RWPE2 (cell line): ENCODE measurements at regions not wholly inside any gene's neighbourhood (a gene's known extent, or its start where the extent isn't known, plus 50 kb on each side); places are given as distances from the start of the nearest gene placed in this dataset.

Experiments
- ATAC-seq: fragments of 200-7000 bp; cut with Tn5 transposase; 3 replicates; pipeline ENCODE4 v1.9.1; 2021; ENCODE audit warnings: low read depth
- DNase-seq: peaks from one replicate; pipeline ENCODE4 v3.0.0-alpha.2; 2020; ENCODE audit warnings: low spot score
- H3K27ac ChIP-seq: fragments of 450-650 bp; 2 replicates; pipeline ENCODE4 v1.5.1; 2017; ENCODE audit warnings: mild to moderate bottlenecking; ENCODE audit not compliant: poor library complexity, severe bottlenecking
- H3K27me3 ChIP-seq: fragments of 250-450 bp; sonication (Bioruptor Pico); 2 replicates; pipeline ENCODE4 v1.5.1; 2021; ENCODE audit warnings: mild to moderate bottlenecking, moderate library complexity; ENCODE audit not compliant: insufficient read depth, poor library complexity, severe bottlenecking
- H3K36me3 ChIP-seq: fragments of 250-450 bp; sonication (Bioruptor Pico); 2 replicates; pipeline ENCODE4 v1.5.1; 2020; ENCODE audit warnings: low read depth, mild to moderate bottlenecking, moderate library complexity
- H3K4me1 ChIP-seq: fragments of 250-450 bp; sonication (Bioruptor Pico); 2 replicates; pipeline ENCODE4 v1.5.1; 2021; ENCODE audit warnings: mild to moderate bottlenecking, moderate library complexity; ENCODE audit not compliant: insufficient read depth, poor library complexity, severe bottlenecking
- H3K4me3 ChIP-seq: fragments of 250-450 bp; sonication (Bioruptor Pico); 2 replicates; pipeline ENCODE4 v1.5.1; 2021; ENCODE audit warnings: mild to moderate bottlenecking, moderate library complexity; ENCODE audit not compliant: severe bottlenecking
- H3K9me3 ChIP-seq: fragments of 250-450 bp; sonication (Bioruptor Pico); 2 replicates; pipeline ENCODE4 v1.5.1; 2021; ENCODE audit warnings: mild to moderate bottlenecking, moderate library complexity; ENCODE audit not compliant: severe bottlenecking
- TF ChIP-seq, protein P1 (sequence below): fragments of 450-650 bp; IDR thresholded peaks from one replicate; pipeline ENCODE4 v1.5.1; 2017; ENCODE audit warnings: mild to moderate bottlenecking, moderate library complexity; ENCODE audit not compliant: poor library complexity, severe bottlenecking

DNA sequence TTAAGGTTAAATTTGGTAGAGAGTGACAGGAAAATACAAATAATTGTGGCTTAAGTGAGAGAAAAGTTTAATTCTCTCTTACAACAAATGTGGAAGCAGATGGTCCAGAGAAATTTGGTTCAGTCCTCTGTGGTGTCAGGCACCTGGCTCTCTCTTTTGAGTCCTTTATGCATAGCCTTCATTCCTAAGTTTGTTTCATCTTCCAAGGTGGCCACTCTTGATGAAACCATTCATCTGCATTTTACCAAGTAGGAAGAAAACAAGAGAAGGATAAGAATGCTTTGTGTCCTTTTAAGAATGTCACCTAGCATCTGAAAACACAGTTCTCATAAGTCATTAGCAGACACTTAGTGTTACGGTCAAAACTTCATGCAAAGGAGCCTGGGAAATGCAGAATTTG, 442.5 kb downstream of the CCER1 start:
- TF ChIP-seq, protein P1, sequence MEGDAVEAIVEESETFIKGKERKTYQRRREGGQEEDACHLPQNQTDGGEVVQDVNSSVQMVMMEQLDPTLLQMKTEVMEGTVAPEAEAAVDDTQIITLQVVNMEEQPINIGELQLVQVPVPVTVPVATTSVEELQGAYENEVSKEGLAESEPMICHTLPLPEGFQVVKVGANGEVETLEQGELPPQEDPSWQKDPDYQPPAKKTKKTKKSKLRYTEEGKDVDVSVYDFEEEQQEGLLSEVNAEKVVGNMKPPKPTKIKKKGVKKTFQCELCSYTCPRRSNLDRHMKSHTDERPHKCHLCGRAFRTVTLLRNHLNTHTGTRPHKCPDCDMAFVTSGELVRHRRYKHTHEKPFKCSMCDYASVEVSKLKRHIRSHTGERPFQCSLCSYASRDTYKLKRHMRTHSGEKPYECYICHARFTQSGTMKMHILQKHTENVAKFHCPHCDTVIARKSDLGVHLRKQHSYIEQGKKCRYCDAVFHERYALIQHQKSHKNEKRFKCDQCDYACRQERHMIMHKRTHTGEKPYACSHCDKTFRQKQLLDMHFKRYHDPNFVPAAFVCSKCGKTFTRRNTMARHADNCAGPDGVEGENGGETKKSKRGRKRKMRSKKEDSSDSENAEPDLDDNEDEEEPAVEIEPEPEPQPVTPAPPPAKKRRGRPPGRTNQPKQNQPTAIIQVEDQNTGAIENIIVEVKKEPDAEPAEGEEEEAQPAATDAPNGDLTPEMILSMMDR, result no peak
- no peak overlapping the region for H3K27ac ChIP-seq
- no peak for DNase-seq

DNA sequence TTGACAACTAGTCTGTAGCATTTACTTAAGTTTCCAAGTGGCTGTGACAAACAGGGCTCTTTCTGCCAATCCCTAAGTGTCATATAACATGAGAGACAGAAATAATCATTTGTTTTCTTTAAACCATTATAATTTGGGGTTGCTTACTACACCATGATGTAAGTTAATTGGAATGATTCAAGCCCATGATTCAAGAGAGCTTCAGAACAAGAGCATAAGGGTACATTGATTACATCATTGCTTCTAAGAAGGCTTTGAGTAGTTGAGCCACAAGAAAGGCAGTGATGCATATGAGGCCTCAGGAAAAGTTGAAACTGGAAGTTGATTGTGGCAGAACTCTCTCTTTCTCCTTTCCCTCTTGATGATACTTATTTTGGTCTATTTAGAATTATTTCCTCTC, 444.0 kb downstream of the CCER1 start:
- no peak for ATAC-seq
- Histone ChIP-seq H3K9me3 (no peaks in the 10 kb centered on the region), H3K27ac (no peak overlapping the region), H3K36me3 (no peaks in the 10 kb centered on the region), H3K4me3 (no peak overlapping the region), H3K27me3 (no peaks in the 10 kb centered on the region), H3K4me1 (peaks cover 2% of the 10 kb centered on the region)
- no peak for DNase-seq
- TF ChIP-seq, protein P1, result no peak

More for the DNA sequence above, 442.5 kb downstream of the CCER1 start:
- no peak for ATAC-seq
- no peak overlapping the region for H3K4me3 ChIP-seq
- no peaks in the 10 kb centered on the region for H3K9me3 ChIP-seq
- H3K4me1 ChIP-seq, result peaks cover 2% of the 10 kb centered on the region
- no peaks in the 10 kb centered on the region for H3K27me3 ChIP-seq
- no peaks in the 10 kb centered on the region for H3K36me3 ChIP-seq

DNA sequence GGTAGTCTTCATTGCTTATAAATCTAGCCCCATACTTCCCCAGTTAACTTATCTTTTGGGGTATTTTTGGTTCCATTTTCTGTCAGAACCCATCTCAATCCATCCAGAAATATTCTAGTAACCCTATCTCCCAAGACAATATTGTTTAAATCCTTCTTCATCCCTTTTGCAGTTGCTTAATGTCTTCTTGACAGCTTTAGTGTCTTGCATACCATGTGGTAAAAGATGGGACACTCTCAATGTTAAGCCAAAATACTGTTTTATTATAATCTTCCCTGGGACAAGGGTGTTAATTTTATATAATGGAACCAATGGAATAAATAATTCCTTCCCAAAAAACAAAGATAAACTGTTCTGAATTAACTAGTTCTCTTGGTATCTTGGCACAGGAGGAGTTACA, 450.2 kb downstream of the CCER1 start:
- Histone ChIP-seq H3K9me3 (no peaks in the 10 kb centered on the region), H3K4me1 (no peaks in the 10 kb centered on the region), H3K4me3 (no peak overlapping the region), H3K36me3 (no peaks in the 10 kb centered on the region), H3K27ac (no peak overlapping the region), H3K27me3 (no peaks in the 10 kb centered on the region)
- TF ChIP-seq, protein P1, result no peak
- no peak for DNase-seq
- ATAC-seq, result no peak

DNA sequence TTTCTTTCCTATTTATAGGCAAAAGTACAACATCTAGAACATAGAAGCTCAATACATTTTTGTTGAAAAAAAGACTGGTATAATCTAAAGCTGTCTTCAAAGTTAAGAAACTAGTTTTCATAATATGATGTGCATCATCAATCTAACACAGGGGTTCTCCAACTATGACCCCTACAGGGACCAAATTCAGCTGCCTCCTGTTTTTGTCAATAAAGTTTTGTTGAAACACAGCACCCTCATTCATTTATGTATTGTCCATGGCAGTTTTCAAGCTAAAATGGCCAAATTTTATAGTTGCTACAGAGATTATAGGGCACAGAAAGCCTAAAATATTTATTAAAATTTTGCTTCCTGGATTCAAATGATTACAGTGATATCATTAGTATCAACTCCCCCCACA, 452.9 kb downstream of the CCER1 start:
- Histone ChIP-seq H3K27ac (no peak overlapping the region), H3K4me3 (no peak overlapping the region)

DNA sequence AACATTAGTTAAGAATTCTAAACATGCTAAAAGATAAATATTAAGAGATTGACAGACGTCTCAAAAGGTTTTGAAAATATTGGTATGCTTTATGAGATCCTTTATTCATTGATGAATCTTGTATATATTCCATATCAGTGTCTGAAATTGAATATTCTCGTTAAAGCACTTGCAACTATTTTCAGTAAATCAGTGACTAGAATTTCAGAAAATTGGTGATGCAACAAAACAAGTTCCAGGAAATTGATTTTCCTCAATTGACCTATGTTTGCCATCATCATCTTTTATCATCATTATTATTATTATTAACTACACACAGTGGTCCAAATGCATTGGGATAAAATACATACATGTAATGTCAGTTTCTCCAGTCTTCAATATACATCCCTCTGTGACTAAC, 453.6 kb downstream of the CCER1 start:
- Histone ChIP-seq H3K27ac (no peak overlapping the region), H3K27me3 (no peaks in the 10 kb centered on the region), H3K9me3 (no peaks in the 10 kb centered on the region), H3K4me1 (no peaks in the 10 kb centered on the region), H3K4me3 (no peak overlapping the region), H3K36me3 (no peaks in the 10 kb centered on the region)
- no peak for ATAC-seq
- no peak for DNase-seq
- TF ChIP-seq, protein P1, result no peak

More for the DNA sequence above, 452.9 kb downstream of the CCER1 start:
- Histone ChIP-seq H3K9me3 (no peaks in the 10 kb centered on the region), H3K36me3 (no peaks in the 10 kb centered on the region), H3K27me3 (no peaks in the 10 kb centered on the region), H3K4me1 (no peaks in the 10 kb centered on the region)
- no peak for ATAC-seq
- TF ChIP-seq, protein P1, result no peak
- no peak for DNase-seq
